ENCODE measurements at regions not wholly inside any gene's neighbourhood (a gene's known extent, or its start where the extent isn't known, plus 50 kb on each side); places are given as distances from the start of the nearest gene placed in this dataset.

DNA sequence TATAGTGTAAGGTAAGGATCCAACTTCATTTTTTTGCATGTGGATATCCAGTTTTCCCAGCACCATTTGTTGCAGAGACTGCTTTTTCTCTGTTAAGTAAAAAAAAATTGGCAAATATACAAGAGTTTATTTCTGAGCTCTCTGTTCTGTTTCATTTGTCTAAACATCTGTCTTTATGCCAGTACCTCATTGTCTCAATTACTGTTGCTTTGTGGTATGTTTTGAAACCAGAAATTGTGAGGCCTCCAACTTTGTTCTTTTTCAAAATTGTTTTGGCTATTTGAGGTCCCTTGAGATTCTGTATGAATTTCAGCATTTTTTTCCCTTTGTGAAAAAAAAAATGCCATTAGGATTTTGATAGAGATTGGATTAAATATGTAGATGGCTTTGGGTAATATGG is 150.5 kb downstream of the MINAR1 start:
- TF ChIP-seq, protein P1, sequence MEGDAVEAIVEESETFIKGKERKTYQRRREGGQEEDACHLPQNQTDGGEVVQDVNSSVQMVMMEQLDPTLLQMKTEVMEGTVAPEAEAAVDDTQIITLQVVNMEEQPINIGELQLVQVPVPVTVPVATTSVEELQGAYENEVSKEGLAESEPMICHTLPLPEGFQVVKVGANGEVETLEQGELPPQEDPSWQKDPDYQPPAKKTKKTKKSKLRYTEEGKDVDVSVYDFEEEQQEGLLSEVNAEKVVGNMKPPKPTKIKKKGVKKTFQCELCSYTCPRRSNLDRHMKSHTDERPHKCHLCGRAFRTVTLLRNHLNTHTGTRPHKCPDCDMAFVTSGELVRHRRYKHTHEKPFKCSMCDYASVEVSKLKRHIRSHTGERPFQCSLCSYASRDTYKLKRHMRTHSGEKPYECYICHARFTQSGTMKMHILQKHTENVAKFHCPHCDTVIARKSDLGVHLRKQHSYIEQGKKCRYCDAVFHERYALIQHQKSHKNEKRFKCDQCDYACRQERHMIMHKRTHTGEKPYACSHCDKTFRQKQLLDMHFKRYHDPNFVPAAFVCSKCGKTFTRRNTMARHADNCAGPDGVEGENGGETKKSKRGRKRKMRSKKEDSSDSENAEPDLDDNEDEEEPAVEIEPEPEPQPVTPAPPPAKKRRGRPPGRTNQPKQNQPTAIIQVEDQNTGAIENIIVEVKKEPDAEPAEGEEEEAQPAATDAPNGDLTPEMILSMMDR (IDR thresholded peaks at IDR 0.05; ENCODE audit: low read depth, low read length, poor library complexity, severe bottlenecking), result no peak
- no peak for TF ChIP-seq EZH2phosphoT487 (IDR thresholded peaks at IDR 0.05; ENCODE audit: borderline replicate concordance, low read length)
